Vagina (tissue), 2 donors: ENCODE measurements at regions not wholly inside any gene's neighbourhood (a gene's known extent, or its start where the extent isn't known, plus 50 kb on each side); places are given as distances from the start of the nearest gene placed in this dataset.

Source experiments
- DNase-seq, 2 donors: peaks; one replicate each; pipeline ENCODE4 v3.0.0-alpha.2; 2017; ENCODE audit errors: extremely low spot score in 2 of 2
- H3K27ac ChIP-seq: fragments of 200-600 bp; sonication (generic); one replicate; pipeline ENCODE4 v1.5.1; 2019
- H3K27me3 ChIP-seq: fragments of 200-600 bp; sonication (generic); one replicate; pipeline ENCODE4 v1.5.1; 2019
- H3K36me3 ChIP-seq, 2 donors: fragments of 200-600 bp; sonication (generic); one replicate each; pipeline ENCODE4 v1.5.1; 2017 to 2019
- H3K4me1 ChIP-seq: fragments of 200-600 bp; sonication (generic); one replicate; pipeline ENCODE4 v1.5.1; 2019
- H3K4me3 ChIP-seq, 2 donors: fragments of 200-600 bp; sonication (generic); 1 replicate in 1 of 2; 2 replicates in 1 of 2; pipeline ENCODE4 v1.5.1; 2016 to 2019
- H3K9me3 ChIP-seq: fragments of 200-600 bp; sonication (generic); one replicate; pipeline ENCODE4 v1.5.1; 2019
- CTCF ChIP-seq, 3 experiments: fragments of 450-650 bp in 2 of 3; fragments of 200-600 bp in 1 of 3; sonication (generic) in 1 of 3; IDR thresholded peaks; one replicate each; pipeline ENCODE4 v1.5.1; 2017 to 2019; ENCODE audit warnings: antibody characterized with exemption in 3 of 3, mild to moderate bottlenecking in 2 of 3, moderate library complexity in 2 of 3
- POLR2A ChIP-seq, 2 donors: fragments of 450-650 bp; IDR thresholded peaks; one replicate each; pipeline ENCODE4 v1.6.1; 2017; ENCODE audit warnings: antibody characterized with exemption in 2 of 2, mild to moderate bottlenecking in 2 of 2, moderate library complexity in 2 of 2
- POLR2AphosphoS5 ChIP-seq, 2 donors: sonication (generic); formaldehyde crosslinking; IDR thresholded peaks; one replicate each; pipeline ENCODE4 v1.9.0; 2017; ENCODE audit warnings: antibody characterized with exemption in 2 of 2, mild to moderate bottlenecking in 2 of 2, low read depth in 1 of 2; ENCODE audit not compliant: insufficient read depth in 1 of 2
- intact Hi-C: fragments of 100-400 bp; cut with DNase I; formaldehyde crosslinking; loops from one replicate; pipeline ENCODE4 v1.15.1; 2023

GRCh38 chr2:128621074-128621473 lies 302.4 kb upstream of the HS6ST1 start:
- Histone ChIP-seq H3K27ac (no peak overlapping the region), H3K4me3 (no peak overlapping the region), H3K9me3 (no peaks in the 10 kb centered on the region), H3K36me3 (no peaks in the 10 kb centered on the region), H3K4me1 (peaks cover 8% of the 10 kb centered on the region), H3K27me3 (no peaks in the 10 kb centered on the region)
- DNase-seq: no peak
- no peak for TF ChIP-seq POLR2A (IDR thresholded peaks at IDR 0.05)
- no peak for TF ChIP-seq POLR2AphosphoS5 (IDR thresholded peaks at IDR 0.05; ENCODE audit: insufficient read depth in 1 of 2, low read depth in 1 of 2)
- TF ChIP-seq CTCF (IDR thresholded peaks at IDR 0.05): no peak
- intact Hi-C loops: no loop called here

DNA sequence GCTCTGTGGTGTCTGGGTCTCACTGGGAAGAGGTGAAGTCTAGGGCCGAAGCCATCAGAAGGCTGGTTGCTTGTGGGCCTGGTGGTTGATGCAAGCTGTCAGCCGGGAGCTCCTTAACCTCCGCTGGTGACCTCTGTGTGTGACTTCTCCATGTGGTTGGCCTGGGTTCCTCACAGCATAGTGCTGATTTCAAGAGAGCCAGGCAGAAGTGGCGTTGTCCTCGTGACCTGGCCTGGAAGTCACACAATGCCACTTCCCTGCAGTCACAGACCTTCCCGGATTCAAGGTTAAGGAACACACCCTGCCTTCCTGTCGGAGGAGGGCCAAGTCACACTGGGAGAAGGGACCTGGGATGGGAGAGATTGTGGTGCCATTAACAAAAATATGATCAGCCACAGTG lies 303.7 kb upstream of the HS6ST1 start:
- Histone ChIP-seq H3K36me3 (no peaks in the 10 kb centered on the region), H3K4me1 (peaks cover 8% of the 10 kb centered on the region), H3K27me3 (no peaks in the 10 kb centered on the region), H3K9me3 (no peaks in the 10 kb centered on the region), H3K4me3 (no peak overlapping the region), H3K27ac (no peak overlapping the region)
- no peak for DNase-seq
- TF ChIP-seq CTCF (IDR thresholded peaks at IDR 0.05) (no peak), POLR2A (IDR thresholded peaks at IDR 0.05) (no peak), POLR2AphosphoS5 (IDR thresholded peaks at IDR 0.05; ENCODE audit: insufficient read depth in 1 of 2, low read depth in 1 of 2) (no peak)
- intact Hi-C loops: no loop called here

DNA sequence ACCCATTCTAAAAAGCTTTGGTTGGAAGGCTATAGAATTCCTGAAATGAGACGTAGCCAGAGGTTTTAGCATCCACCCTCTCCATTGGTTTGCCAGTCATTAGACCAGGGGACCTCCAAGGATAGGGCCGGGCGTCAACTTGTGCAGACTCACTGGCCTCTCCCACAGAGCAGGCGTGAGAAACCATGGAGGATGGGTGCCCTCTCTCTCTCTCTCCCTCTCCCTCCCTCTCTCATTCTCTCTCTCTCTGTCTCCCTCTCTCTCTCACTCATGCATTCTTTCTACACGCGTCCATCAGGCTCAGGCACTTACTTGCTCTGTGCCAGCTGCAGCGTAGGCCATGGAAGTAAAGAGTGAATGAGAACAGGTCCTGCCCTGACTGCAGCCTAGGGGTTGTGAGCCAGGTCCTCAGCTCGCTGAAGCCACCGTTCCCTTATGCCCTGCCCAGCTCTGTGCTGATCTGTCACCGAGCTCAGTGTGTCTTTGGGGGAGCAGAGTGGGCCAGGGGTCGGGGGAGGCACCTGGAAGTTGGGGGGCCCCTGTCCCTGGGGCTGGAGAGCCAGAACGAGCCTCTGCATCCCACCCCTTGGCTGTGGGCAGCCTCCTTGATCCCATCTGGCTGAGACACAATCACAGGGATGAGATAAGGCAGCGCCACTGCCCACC lies 304.4 kb upstream of the HS6ST1 start:
- H3K36me3 ChIP-seq: no peaks in the 10 kb centered on the region
- no peaks in the 10 kb centered on the region for H3K27me3 ChIP-seq
- no peak for TF ChIP-seq POLR2AphosphoS5 (IDR thresholded peaks at IDR 0.05; ENCODE audit: insufficient read depth in 1 of 2, low read depth in 1 of 2)
- no peak for TF ChIP-seq CTCF (IDR thresholded peaks at IDR 0.05)
- no peak for TF ChIP-seq POLR2A (IDR thresholded peaks at IDR 0.05)
- H3K4me3 ChIP-seq: no peak overlapping the region
- intact Hi-C loops: no loop called here
- no peak overlapping the region for H3K27ac ChIP-seq
- H3K9me3 ChIP-seq: no peaks in the 10 kb centered on the region
- no peak for DNase-seq
- peaks cover 8% of the 10 kb centered on the region for H3K4me1 ChIP-seq

DNA sequence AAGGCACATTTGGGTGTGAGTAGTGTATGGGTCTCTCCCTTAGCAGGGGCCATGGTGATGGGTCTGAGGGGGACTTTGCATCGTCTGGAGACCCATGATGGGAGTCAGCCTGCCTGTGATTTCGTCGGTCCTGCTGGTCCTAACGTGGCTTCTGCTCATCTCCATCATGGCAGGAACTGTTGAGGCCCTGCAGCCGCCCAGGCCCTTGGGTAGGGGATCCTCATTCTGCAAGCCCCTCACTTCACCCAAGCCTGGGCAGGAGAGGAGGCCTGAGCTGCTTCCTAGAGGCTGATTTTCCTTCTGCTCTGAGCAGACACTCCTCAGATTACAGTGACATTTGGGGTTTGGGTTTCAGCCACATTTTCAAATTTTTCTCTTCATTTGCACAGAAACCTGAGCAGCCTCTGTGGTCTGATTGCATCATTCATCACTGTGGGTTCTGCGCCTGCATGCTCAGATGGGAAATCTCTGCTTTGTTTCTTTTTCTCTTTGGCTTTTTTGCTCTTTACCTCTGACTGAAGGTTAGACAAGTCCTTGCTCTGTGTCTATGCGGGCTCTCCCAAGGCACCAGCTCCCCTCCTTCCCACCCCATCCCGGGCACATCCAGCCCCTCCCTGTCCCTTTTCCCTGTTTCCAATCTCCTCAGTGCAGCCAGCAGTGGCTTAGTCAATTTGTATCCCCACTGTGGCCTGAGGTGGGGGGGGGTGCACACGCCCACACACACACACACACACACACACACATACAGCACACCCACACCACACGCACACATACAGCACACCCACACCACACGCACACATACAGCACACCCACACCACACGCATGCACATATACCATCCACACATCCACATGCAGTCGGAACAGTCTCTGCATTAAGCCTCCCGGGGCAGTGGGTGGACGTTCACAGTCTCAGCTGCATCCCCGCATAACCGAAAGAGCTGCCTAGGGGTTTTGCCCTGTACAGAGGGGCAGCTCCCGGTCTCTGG lies 305.4 kb upstream of the HS6ST1 start:
- no peak overlapping the region for H3K4me3 ChIP-seq
- H3K27ac ChIP-seq: no peak overlapping the region
- TF ChIP-seq CTCF (IDR thresholded peaks at IDR 0.05) (no peak), POLR2A (IDR thresholded peaks at IDR 0.05) (no peak), POLR2AphosphoS5 (IDR thresholded peaks at IDR 0.05; ENCODE audit: insufficient read depth in 1 of 2, low read depth in 1 of 2) (no peak)
- H3K36me3 ChIP-seq: no peaks in the 10 kb centered on the region
- no peak for DNase-seq
- H3K9me3 ChIP-seq: no peaks in the 10 kb centered on the region
- H3K4me1 ChIP-seq: peaks cover 8% of the 10 kb centered on the region
- H3K27me3 ChIP-seq: no peaks in the 10 kb centered on the region
- intact Hi-C loops: no loop called here
